HL-60/S4 treated with phorbol 12-myristate 13-acetate at 8.2 ng/mL for 4 days and 3 days (cell line): ENCODE measurements at regions not wholly inside any gene's neighbourhood (a gene's known extent, or its start where the extent isn't known, plus 50 kb on each side); places are given as distances from the start of the nearest gene placed in this dataset.
"Not testable (repeated sequence)": the region's sequence is repeated elsewhere in the genome, so short reads cannot be mapped to it uniquely, and the experiment has no call there.

Experiments used
- in situ Hi-C: fragments of 300-500 bp; cut with MboI; formaldehyde crosslinking; loops from 2 replicates; pipeline ENCODE4 v1.15.0; 2022; ENCODE audit warnings: low sequenced_read_pairs

DNA sequence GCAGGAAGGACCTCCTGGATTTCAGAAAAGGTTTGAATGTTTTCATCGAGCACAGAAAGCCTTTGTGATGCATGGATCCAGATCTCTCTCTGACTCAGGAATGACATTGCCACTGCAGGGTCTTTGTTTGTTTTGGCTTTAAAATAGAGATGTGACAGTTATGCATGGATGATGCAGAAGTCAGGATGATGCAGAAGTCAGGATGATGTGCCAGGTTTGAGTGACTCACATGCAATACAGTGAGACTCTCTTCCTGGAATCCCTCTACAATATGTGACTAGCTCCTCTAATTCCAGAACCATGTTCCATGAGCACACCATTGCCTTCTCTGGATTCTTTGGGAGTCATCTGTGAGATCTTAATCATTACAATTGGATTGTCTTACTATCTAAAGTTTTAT lies 177.9 kb upstream of the RAB6C start:
- in situ Hi-C loops = no loop called here

DNA sequence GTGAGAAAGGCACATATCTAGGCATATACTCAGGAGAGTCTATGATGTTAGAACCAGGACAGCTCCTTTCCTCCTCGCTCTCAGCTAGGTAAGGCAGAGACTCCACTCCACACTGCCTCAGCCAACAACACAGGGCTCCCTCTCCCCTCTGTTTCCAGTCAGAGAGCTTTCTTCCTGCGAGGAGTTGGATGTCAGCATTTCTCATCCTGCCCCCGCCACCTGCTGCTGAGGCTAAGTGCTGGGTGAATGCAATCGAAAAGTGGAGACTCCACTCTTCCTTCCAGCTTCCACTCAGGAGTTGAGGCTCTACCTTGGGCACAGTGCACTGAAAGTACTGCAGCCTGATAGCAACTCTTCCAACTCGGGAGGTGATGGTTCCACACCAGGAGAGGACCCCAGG lies 177.2 kb upstream of the RAB6C start:
- in situ Hi-C loops = no loop called here

- in situ Hi-C loops = no loop called here
Measured at GRCh38 chr2:129803032-129803431, 176.4 kb upstream of the RAB6C start.

- in situ Hi-C loops = no loop called here
Measured at GRCh38 chr2:129803871-129804270, 175.6 kb upstream of the RAB6C start.

- in situ Hi-C loops = no loop called here
Measured at GRCh38 chr2:129805899-129806298, 173.6 kb upstream of the RAB6C start.

DNA sequence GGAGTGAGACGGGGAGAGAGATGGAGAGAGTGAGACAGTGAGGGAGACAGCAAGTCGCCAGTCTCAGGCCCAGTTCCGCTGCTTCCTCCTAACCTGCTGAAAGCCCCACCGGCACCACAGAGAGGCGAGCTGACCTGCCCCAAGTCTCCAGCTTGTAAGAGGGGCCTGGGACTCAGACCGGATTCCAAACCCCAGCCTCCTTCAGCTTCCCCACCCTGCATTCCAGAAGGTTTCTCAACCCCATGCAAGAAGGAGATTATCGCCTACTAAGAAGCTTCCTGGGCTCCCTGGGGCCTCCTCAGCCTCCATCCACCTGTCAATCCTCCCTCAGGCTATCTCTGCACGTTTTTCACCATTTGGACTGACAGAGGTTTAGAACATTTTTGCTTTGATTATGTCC lies 173.1 kb upstream of the RAB6C start:
- in situ Hi-C loops = no loop called here

DNA sequence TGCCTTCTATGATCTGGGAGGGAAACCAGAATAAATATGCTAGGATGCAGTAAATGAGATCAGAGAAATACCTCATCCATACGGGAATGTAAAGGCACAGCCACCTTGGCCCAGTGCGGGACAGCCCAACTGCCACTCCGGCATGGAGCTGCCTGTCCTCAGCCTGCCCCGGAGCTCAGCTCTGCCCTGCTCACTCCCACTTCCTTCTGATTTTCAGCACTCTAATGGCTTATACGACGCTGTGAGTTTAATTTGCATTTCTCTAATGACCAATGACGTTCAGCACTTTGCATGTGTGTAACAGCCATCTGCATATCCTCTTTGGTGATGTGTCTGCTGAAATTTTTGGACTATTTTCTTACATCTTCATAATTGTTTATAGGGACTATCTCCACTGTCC lies 172.5 kb upstream of the RAB6C start:
- in situ Hi-C loops = no loop called here

DNA sequence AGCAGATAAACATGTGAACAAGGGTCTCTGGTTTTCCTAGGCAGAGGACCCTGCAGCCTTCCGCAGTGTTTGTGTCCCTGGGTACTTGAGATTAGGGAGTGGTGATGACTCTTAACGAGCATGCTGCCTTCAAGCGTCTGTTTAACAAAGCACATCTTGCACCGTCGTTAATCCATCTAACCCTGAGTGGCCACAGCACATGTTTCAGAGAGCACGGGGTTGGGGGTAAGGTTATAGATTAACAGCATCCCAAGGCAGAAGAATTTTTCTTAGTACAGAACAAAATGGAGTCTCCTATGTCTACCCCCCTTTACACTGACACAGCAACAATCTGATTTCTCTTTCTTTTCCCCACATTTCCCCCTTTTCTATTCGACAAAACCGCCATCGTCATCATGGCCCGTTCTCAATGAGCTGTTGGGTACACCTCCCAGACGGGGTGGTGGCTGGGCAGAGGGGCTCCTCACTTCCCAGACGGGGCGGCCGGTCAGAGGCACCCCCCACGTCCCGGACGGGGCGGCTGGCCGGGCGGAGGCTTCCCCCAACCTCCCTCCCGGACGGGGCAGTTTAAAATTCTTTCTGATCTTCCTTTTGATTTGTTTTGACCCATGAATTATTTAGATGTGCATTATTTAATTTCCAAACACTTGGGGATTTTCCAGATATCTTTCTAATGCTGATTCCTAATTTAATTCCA lies 171.7 kb upstream of the RAB6C start:
- in situ Hi-C loops = not testable (repeated sequence)

GRCh38 chr2:129810521-129810920 lies 168.9 kb upstream of the RAB6C start:
- in situ Hi-C loops = no loop called here

DNA sequence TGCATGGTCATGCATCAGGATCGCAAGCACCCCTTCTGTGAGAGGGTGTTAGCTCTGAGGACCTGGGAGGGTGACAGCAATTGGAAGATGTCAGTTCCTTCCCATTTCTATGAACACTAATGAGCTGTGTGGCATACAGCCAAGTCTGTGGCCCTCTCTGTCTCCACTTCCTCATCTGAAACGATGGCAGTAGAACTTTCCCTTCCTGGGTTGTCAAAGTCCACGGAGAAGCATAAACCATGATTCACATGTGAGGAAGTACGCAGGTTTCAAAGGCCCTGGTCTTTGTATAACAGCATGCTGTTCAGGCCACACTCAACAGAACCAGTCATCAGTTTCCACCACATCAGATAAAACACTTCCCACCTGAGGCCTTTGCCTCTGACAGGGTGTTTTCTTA lies 167.4 kb upstream of the RAB6C start:
- in situ Hi-C loops = no loop called here

- in situ Hi-C loops = no loop called here
Measured at GRCh38 chr2:129812654-129813053, 166.8 kb upstream of the RAB6C start.

GRCh38 chr2:129813404-129813803 lies 166.1 kb upstream of the RAB6C start:
- in situ Hi-C loops = no loop called here

GRCh38 chr2:129816813-129817574 lies 162.5 kb upstream of the RAB6C start:
- in situ Hi-C loops = no loop called here

- in situ Hi-C loops = no loop called here
Measured at GRCh38 chr2:129819855-129820254, 159.6 kb upstream of the RAB6C start.

DNA sequence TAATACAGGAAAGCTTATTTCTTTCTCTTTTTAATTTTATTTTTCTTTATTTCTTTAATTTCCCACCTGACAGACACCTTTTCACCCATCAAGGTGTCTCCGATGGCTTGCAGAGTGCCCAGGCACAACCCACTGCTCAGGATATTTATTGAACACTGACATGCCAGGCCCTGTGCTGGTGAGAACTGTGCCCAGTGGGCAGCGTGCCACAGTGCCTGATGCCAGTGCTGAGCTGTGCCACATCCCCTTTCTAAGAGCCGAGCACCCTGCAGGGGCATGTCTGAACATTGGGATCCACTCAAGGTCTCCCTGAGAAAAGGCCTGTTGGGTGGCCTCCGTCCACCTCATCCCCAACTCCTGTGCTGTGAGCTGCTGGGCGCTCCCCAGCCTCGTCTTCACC lies 158.6 kb upstream of the RAB6C start:
- in situ Hi-C loops = no loop called here

- in situ Hi-C loops = no loop called here
Measured at GRCh38 chr2:129821445-129821844, 158.0 kb upstream of the RAB6C start.

- in situ Hi-C loops = no loop called here
Measured at GRCh38 chr2:129823044-129823443, 156.4 kb upstream of the RAB6C start.

DNA sequence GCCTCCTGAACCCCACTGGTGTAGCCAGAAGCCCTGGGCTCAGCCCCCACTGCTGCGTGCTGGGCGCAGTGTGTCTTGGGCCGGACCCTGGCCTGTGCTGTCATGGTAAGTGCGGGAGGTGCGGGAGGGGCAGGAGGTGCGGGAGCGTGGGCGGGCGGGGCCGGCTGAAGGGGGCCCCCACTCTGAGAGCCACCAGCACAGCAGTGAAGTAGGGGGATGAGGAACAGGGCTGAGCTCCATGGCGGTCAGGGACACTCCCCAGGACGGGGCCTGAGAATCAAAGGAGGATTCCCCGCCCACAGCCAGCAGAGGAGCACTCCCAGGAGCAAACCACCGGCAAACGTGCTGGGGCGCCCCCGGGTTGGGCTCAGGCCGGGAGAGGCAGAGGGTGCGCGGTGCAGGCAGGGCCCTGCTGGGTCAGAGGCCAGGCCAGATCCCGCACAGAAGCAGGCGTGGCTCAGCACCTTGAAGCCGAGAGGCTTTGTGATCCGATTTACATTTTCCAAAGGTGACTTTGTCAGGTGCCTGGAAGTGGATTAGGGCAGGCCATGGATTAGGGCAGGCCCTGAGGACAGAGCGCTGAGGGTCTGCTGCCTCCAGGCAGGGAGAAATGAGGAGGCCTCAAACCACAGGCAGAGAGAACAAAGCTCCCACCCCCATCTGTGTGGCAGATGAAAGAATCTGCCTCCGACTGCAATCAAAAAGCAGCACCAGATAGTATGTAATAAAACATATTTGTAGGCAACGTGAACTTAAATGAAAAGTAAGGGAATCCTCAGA lies 152.0 kb upstream of the RAB6C start:
- in situ Hi-C loops = no loop called here

DNA sequence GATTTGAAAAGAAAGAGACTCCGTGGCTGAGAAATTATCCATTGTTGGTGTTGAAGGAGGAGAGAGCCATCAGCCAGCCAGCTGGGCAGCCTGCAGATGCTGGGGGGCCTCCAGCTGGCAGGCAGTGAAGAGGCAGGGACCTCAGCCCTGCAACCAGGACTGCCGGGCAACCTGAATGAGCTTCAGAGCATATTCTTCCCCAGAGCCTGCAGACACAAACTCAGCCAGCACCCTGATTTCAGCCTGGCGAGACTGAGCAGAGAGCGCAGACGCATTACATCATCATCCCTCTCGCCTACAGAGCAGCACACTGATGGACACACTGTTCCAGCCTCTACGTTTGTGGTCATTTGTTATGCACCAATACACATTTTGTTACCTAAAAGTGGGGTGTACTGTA lies 150.7 kb upstream of the RAB6C start:
- in situ Hi-C loops = no loop called here

DNA sequence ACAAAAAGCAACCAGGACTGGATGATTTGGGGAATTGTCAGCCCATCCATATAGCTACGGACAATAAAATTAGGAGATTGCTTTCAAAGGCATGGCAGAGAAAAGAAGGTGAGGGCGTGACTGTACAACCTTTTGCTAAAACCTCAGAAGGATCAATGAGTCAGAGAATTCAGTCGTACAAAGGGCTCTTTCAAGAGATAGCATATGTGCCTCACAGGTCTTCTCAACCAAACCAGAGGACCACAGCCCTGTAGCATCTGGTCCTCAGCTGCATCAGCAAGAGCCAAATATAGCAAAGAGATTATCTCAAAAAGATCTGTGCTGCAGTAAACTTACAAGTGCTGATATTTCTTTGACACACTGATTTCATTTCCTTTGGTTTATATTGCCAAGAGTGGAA lies 149.9 kb upstream of the RAB6C start:
- in situ Hi-C loops = no loop called here

DNA sequence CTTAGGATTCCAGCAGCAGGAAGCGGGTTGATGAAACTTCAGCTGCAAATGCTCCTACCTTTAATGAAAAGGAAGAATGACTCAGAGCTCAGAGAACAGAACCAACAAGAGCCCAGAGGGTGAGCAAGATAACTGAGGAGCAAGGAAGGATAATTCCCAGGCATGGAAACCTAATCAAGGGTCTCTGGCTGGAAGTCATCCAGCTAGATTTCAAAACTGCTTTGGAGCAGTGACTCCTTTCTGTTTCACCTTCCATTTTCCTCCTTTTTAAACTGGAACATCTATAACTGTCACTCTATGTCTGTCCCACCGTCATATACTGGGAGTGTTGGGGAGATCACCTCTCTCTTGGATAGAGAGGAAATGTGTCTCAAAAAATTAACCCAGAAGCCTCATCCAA lies 148.4 kb upstream of the RAB6C start:
- in situ Hi-C loops = no loop called here

DNA sequence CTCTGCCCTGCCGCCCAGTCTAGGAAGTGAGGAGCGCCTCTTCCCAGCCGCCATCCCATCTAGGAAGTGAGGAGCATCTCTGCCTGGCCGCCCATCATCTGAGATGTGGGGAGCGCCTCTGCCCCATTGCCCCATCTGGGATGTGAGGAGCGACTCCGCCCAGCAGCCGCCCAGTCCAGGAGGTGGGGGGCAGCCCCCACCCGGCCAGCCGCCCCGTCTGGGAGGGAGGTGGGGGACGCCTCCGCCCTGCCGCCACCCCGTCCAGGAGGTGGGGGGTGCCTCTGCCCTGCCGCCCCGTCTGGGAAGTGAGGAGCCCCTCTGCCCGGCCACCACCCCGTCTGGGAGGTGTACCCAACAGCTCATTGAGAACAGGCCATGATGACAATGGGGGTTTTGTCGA lies 146.0 kb upstream of the RAB6C start:
- in situ Hi-C loops = not testable (repeated sequence)
